PC-9 (cell line): ENCODE measurements at regions not wholly inside any gene's neighbourhood (a gene's known extent, or its start where the extent isn't known, plus 50 kb on each side); places are given as distances from the start of the nearest gene placed in this dataset.

Experiments
- EZH2 ChIP-seq: fragments of 200-600 bp; sonication (generic); IDR thresholded peaks from 2 replicates; pipeline ENCODE4 v1.8.0; 2017; ENCODE audit warnings: antibody characterized with exemption, low read depth
- TF ChIP-seq, protein P1 (sequence below): fragments of 200-600 bp; sonication (generic); conservative IDR thresholded peaks from 2 replicates; pipeline ENCODE4 v1.6.1; 2017; ENCODE audit warnings: mixed run types, antibody characterized with exemption, mild to moderate bottlenecking, moderate library complexity

DNA sequence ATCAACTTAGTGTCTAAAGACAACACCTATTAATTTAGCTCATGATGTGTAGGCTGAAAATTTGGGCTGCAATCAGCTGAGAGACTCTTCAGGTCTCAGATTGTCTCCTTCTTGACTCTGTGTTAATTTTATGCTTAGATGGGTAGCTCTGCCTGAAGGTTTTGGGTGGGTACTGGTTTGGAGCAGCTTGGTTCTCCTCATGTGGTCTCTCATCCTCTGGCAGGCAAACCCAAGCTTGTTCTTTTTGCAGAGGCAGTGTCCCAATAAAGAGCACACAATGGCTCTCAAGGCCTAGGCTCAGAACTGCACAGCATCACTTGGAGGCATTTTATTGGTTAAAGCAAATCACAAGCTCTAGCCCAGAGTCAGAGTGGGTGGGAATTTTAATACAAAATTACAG, 280.6 kb downstream of the BTBD3 start:
- TF ChIP-seq, protein P1, sequence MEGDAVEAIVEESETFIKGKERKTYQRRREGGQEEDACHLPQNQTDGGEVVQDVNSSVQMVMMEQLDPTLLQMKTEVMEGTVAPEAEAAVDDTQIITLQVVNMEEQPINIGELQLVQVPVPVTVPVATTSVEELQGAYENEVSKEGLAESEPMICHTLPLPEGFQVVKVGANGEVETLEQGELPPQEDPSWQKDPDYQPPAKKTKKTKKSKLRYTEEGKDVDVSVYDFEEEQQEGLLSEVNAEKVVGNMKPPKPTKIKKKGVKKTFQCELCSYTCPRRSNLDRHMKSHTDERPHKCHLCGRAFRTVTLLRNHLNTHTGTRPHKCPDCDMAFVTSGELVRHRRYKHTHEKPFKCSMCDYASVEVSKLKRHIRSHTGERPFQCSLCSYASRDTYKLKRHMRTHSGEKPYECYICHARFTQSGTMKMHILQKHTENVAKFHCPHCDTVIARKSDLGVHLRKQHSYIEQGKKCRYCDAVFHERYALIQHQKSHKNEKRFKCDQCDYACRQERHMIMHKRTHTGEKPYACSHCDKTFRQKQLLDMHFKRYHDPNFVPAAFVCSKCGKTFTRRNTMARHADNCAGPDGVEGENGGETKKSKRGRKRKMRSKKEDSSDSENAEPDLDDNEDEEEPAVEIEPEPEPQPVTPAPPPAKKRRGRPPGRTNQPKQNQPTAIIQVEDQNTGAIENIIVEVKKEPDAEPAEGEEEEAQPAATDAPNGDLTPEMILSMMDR = no peak
- no peak for TF ChIP-seq EZH2
